HG03175 (cell line): ENCODE measurements at regions not wholly inside any gene's neighbourhood (a gene's known extent, or its start where the extent isn't known, plus 50 kb on each side); places are given as distances from the start of the nearest gene placed in this dataset.

Experiments used
- ATAC-seq: cut with Tn5 transposase; IDR thresholded peaks from one replicate; pipeline ENCODE4 v1.9.1; 2021; ENCODE audit warnings: mild to moderate bottlenecking, moderate library complexity; ENCODE audit not compliant: unreplicated experiment

DNA sequence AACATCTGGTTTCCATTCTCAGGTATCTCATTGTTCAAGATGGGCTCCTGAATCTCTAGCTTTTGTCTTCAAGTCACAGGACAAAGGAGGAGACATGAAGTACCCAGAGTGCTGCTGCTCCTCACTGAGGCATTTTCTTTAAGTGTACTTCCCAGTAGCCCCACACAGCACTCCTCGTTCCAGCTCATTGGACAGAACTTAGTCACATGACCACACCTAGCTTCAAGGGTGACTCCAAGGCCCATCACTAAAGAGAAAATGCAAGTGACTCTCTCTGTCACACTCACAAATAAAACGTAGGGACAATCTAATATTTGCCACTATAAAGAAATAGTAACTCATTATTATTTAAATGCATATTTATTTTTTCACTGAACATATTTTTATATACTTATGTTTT, 58.3 kb upstream of the NEUROD6 start:
- no peak for ATAC-seq

DNA sequence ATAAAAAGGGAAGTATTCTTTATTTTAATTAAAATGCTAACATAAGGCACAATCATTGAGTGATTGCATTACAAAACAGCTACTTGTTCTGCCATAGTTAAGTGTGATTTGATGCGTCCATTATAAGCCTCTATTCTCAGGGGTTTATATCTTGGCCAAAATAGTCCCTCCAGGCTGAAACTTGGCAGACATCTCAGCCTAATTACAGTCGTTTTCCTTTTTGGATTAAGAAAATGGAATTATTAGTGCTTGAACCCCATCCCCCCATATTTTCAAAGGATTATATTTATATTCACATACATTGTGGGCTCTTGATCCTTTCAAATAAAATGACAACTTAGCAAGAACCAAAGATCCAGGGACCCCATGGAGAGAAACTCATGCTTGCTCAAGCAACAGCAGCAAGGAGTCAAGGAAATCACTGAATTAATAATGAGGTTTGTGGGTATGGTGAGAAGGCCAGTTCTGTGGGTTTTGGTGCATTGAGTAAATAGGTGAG, 66.7 kb upstream of the NEUROD6 start:
- ATAC-seq = no peak

- ATAC-seq = no peak
Observed at GRCh38 chr7:31408140-31408729, 67.7 kb upstream of the NEUROD6 start.

GRCh38 chr7:31410265-31410664, 69.7 kb upstream of the NEUROD6 start:
- ATAC-seq = no peak

- no peak for ATAC-seq
Observed at GRCh38 chr7:31411416-31411815, 70.9 kb upstream of the NEUROD6 start.

- ATAC-seq = no peak
Observed at GRCh38 chr7:31413766-31414165, 73.2 kb upstream of the NEUROD6 start.

DNA sequence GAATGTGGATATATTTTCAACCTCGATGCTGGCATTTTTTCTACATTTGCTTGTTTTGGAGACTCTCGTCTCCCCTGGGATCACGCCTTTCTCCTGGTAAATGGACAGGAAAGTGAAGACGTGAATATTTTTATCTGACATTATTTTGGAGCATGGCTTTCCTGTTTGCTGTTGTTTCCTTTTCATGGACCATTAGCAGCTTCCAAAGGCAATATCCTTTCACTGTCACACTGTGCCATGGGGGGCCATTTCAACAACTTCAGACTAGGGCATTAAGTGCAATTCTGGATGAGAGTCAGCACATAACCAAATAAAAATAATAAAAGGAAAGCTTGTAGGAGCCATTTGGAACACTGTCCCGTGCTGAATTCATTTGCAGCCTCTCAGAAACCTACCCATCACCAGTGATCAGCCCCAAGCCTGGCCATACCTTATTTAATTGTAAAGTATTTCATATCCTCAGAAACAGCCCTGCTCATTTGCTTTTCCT, 75.9 kb upstream of the NEUROD6 start:
- ATAC-seq = no peak

- no peak for ATAC-seq
Observed at GRCh38 chr7:31418928-31419327, 78.4 kb upstream of the NEUROD6 start.

- no peak for ATAC-seq
Observed at GRCh38 chr7:31419505-31420055, 79.1 kb upstream of the NEUROD6 start.

DNA sequence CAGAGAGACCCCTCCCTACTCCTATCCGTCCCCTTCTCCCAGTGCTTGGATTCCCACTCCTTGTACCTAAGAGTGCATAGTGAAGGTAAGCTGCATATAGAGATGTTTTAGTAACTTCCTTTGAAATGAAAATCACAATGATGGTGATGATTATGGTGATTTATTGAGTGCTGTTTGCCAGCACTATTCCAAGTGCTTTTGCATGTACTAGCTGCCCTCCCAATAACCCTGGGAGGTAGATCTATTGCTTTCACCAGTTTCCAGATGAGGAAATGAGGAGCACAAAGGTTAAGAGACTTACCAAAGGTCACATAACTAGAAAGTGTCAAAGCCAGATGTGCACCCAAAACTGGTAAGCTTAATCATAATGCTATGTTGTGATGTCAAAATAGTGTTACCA, 80.4 kb upstream of the NEUROD6 start:
- no peak for ATAC-seq

- ATAC-seq = no peak
Observed at GRCh38 chr7:31421607-31422006, 81.1 kb upstream of the NEUROD6 start.

- no peak for ATAC-seq
Observed at GRCh38 chr7:31423994-31424393, 83.5 kb upstream of the NEUROD6 start.

GRCh38 chr7:31432176-31432575, 81.7 kb upstream of the ITPRID1 start:
- ATAC-seq = no peak

- no peak for ATAC-seq
Observed at GRCh38 chr7:31432836-31433340, 81.0 kb upstream of the ITPRID1 start.

- ATAC-seq = no peak
Observed at GRCh38 chr7:31437250-31437865, 76.5 kb upstream of the ITPRID1 start.

DNA sequence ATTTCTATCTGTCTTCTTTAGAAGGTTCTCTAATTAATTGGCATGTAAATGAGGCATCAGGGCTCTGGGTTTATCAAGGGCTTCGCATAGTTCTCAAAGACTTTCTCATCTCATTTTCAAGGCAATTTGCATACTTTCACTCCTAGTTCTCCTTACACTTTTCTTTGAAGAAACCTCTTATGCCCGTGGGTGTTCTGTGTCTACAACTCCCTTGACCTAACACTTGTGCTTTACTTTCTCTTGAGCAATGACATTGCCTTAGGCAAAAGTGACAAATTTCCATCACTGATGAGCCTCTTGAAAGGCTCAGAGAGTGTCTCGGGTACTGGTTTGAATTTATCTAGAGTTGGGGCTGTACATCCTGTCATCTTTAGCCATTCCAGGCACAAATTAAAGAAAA, 74.7 kb upstream of the ITPRID1 start:
- no peak for ATAC-seq

DNA sequence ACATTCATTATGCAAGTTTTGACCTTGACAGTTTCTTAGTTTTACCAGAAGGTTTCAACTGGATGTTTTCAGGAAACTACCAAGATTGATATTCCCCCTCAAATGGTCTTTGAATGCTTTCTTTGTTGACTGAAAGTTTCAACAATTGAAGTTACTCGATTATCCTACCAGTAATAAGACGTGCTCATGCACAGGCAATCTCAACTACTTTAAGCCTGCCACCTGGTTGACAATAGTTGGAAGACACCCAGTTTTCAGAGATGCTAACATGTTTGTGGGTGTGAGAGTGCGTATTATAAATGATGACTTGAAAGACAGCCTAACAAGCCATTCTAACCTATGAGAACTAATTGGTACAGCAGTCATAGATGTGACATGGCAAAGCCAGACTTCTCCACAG, 73.4 kb upstream of the ITPRID1 start:
- no peak for ATAC-seq

DNA sequence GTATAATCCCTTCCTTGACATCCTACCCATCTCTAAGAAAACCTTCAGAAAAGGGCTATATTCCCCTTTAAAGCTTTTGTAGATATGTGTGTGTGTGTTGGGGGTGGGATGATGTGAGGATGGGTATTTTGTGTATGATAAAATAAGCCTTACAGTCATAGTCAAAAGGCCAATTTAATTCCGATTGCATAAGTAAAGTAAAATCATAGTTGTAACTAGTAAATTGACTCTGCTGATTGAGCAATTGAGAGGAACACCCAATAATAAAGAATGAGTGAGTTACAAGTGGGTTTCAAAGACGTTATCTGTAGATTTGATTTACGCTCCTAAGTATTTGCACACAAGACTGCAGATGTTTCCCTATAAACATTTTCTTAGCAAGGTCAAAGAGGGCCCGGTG, 71.3 kb upstream of the ITPRID1 start:
- no peak for ATAC-seq

DNA sequence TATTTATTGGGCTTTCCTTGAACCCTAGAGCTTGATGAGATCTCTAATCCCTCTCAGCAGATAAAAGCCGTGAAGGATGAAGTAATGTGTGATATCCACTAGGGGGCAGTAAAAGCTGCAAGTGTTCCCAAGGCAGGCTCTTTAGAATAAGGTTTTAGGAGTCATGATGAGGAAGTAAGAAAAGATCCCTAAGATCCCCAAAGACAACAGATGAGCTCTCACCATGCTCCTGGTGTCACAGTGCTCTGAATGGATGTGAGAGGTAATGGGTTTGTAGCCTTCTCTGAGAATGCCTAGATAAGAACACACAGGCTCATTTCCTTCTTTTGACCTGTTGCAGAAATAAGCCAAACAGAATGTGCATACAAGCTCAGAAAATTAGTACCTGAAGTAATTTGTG, 70.4 kb upstream of the ITPRID1 start:
- peak; percentile 86 for ATAC-seq

- ATAC-seq = no peak
Observed at GRCh38 chr7:31444196-31444595, 69.7 kb upstream of the ITPRID1 start.

- no peak for ATAC-seq
Observed at GRCh38 chr7:31445686-31446355, 68.1 kb upstream of the ITPRID1 start.

DNA sequence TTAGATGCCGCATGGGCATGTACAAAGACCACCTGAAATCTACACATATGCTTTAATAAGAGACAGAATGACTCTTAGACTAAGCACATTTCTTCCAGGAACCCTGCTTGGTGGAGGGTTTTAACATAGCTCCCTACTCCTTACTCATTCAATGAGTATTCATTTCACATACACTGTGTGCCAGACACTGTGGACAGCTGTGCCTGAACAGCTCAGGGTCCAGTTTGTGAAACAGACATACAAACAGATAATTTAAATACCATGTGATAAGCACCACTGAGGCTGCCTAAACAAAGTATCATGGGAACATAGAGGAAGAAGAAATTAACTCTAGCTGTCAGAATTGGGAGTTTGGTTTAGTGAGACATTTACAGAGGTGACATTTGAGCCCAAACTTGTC, 65.2 kb upstream of the ITPRID1 start:
- no peak for ATAC-seq
